VCaP (cell line): ENCODE measurements at regions not wholly inside any gene's neighbourhood (a gene's known extent, or its start where the extent isn't known, plus 50 kb on each side); places are given as distances from the start of the nearest gene placed in this dataset.

ENCODE experiments used
- H3K27ac ChIP-seq: fragments of 450-650 bp; 2 replicates; pipeline ENCODE4 v1.5.1; 2017
- TF ChIP-seq, protein P1 (sequence below): fragments of 450-650 bp; conservative IDR thresholded peaks from 2 replicates; pipeline ENCODE4 v1.5.1; 2017; ENCODE audit warnings: mild to moderate bottlenecking, moderate library complexity

DNA sequence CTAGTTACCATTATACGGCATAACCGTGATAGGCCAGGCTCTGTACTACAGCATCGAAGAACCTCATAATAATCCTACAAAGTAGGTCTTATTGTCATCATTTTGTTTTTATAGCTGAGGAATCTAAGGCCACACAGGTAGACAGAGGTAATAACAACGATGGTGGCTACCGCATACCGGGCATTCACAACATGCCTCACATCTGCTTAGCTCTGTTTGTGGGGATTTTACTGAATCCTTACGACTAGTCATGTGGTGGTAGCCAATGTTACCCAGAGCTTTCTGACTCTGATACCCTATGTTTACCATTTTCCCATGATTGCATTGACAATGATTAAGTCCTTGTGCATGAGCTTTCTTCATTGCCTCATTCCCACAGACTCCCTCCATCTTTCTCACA is 269.4 kb downstream of the TCF7L2 start:
- TF ChIP-seq, protein P1, sequence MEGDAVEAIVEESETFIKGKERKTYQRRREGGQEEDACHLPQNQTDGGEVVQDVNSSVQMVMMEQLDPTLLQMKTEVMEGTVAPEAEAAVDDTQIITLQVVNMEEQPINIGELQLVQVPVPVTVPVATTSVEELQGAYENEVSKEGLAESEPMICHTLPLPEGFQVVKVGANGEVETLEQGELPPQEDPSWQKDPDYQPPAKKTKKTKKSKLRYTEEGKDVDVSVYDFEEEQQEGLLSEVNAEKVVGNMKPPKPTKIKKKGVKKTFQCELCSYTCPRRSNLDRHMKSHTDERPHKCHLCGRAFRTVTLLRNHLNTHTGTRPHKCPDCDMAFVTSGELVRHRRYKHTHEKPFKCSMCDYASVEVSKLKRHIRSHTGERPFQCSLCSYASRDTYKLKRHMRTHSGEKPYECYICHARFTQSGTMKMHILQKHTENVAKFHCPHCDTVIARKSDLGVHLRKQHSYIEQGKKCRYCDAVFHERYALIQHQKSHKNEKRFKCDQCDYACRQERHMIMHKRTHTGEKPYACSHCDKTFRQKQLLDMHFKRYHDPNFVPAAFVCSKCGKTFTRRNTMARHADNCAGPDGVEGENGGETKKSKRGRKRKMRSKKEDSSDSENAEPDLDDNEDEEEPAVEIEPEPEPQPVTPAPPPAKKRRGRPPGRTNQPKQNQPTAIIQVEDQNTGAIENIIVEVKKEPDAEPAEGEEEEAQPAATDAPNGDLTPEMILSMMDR, result no peak
- no peak overlapping the region for H3K27ac ChIP-seq

DNA sequence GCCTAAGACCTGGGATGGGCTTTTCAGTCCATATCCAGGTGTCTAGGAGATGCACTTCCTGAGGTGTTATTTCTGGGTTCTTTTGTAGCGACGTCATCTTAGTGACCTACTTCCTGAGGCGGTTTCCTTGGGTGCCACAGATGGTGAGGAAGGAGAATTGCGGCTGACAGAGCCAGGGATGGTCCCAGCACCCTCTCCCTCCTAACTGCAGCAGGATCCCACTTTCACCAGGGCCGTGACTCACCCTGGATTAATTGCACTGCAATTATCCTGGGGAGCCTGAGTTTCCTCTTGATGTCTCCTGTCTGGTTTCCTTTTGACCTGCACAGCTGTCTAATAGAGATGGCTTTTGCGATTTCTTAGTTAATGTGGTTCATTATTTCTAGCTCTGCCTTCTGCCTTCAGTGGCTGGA is 271.7 kb downstream of the TCF7L2 start:
- no peak overlapping the region for H3K27ac ChIP-seq
- TF ChIP-seq, protein P1, result no peak

DNA sequence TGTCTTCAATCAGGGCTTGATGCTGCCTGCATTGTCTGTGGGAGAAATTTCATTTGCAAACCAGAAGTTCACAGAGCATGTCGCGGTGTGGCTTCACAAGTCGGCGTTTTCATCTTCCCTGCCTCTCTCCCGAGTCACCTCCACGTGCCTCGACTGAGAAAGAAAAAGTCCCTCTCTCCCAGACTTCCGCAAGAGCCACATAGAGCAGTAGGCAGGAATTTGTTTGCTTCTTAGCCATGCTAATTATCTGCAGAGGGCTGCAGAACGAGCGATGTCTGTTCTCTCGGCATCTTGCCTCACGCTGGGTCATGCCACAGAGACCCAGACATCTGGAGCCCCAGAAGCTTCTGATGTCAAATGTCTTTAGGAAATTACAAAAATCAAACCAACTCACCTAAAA is 272.2 kb downstream of the TCF7L2 start:
- no peak overlapping the region for H3K27ac ChIP-seq
- TF ChIP-seq, protein P1, result no peak

DNA sequence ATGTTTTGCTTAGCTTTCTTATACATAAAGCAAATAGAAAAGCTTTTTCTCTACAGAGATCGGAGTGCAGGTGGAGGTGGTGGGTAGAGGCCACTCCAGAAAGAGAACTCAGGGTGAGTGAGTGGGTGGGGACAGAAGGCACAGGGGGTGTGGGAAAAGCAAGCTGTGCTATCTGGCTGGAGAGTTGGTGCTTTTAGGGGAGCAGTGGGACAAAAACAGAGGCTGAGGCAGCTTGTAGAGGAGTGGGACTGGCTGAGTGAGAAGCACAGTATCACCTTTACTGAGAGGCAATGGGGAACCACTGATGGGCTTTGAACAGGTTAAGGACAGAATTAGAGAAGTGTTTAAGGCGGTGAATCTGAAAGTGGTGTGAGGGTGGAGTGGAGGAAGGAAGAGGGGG is 275.3 kb downstream of the TCF7L2 start:
- TF ChIP-seq, protein P1, result no peak
- no peak overlapping the region for H3K27ac ChIP-seq

DNA sequence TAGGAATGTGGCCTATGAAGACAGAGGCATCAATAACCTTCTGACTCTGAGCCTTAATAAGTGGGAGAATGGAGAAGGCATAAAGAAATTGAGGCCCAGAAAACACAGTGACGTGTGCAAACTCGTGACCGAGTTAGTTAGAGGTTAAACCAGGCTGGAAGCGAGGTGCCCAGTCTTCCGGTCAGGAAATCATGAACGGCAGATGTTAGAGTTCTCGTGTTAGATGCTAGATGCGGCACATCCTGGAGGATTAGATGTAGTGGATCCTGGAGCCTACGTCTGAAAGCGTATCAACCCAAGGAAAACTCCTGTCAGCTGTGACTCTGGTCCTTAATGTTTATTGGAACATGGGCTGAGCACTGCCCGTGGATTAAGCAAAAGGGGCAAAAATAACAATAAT is 275.9 kb downstream of the TCF7L2 start:
- H3K27ac ChIP-seq, result no peak overlapping the region
- TF ChIP-seq, protein P1, result no peak

DNA sequence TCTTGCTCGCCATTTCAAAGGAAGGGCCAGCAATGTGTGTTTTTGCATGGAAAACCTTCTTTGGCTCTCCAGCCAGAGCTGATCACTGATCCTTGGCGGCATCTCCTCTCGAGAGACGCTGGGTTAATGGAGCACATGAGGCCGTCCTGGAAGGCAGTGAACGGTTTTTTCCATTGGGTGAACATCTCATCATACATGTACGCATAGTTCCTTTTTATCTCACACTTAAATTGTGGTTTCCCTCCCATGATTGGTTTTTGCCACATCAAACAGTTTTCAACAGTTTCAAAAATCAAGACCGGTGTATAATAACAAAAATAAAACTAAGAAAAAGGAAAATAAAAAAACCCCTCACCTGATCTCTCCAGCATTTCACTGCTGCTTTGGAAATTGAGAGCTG is 276.4 kb downstream of the TCF7L2 start:
- H3K27ac ChIP-seq, result no peak overlapping the region
- TF ChIP-seq, protein P1, result no peak

DNA sequence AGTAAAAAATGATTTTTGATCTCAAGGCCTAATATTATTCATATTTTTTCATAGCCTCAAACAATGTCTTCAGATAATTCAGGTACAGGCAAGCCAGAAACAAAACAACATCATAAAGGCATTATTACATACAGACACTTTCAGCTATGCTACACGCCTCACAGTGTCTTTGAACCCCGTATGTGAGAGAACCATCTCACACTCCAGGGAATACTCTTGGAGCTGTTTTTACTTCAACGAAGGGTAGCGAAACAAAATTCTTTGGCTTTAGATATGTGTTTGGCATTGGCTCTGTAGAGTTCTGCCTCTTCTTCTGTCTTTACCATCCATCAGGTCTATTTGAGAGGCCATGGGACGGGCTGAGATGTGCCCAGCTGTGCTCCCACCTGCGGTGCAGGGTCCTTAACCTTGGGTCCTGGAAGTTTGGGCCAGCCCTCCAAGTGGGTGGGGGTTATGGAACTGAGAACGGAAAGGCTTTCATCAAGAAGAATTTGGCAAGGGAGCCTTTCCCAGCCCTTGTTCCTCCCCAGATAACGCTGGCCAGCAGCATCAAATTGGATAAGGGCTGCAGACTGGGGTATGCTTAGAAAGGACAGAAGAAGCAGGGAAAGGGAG is 276.9 kb downstream of the TCF7L2 start:
- H3K27ac ChIP-seq, result no peak overlapping the region
- TF ChIP-seq, protein P1, result no peak
